GM18909 (cell line): ENCODE measurements at regions not wholly inside any gene's neighbourhood (a gene's known extent, or its start where the extent isn't known, plus 50 kb on each side); places are given as distances from the start of the nearest gene placed in this dataset.

Experiments
- ATAC-seq: cut with Tn5 transposase; IDR thresholded peaks from one replicate; pipeline ENCODE4 v1.9.1; 2021; ENCODE audit warnings: mild to moderate bottlenecking; ENCODE audit not compliant: unreplicated experiment, poor library complexity

DNA sequence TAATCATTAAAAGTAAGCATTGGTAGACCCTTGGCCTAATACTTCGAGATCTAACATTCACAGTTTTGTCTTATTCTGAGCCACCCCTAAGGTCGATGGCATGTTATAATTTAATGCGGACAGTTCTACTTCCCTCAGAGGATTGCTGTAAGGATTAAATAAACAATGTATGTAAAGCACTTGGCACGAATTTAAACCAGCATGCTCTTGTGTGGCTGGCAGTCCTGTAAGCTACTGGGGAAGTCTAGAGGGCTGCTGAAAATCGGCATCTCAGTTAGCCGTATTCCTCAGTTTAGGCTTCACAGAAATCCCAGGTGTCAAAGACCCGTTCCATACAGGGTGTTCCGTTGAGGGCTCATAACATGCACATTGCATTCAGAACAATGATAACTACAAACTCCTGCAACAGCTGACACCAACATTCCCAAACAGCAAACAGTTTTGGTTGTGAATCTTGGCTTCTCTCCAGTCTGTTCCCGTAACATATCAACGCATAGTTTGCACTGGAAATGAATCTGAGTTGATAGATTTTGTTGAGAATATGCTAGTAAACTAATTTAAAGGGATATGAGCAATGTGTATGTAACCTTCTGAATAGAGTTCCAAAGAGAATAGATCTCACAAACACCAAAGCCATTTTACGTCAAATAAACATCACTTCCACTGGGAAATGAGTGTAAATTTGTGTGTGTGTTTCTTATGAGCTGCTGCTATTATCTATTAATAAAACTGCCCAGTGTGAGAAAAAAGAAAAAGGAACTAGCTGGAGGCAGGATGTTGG is 52.2 kb upstream of the ACKR3 start:
- no peak for ATAC-seq
